OCI-LY7 (cell line): ENCODE measurements at regions not wholly inside any gene's neighbourhood (a gene's known extent, or its start where the extent isn't known, plus 50 kb on each side); places are given as distances from the start of the nearest gene placed in this dataset.

ENCODE experiments used
- BruUV-seq: library from RNA; stranded (reverse); fragments of 400-500 nt; replicated peaks from 2 replicates; lab custom pipeline; 2021; lab: Mats Ljungman, UMichigan
- CTCF ChIA-PET: fragments of 300-600 bp; sonication (Branson Sonifier 250); formaldehyde crosslinking; loops from one replicate; lab custom pipeline; 2022; ENCODE audit warnings: antibody characterized with exemption; ENCODE audit not compliant: unreplicated experiment; lab: Charles Lee
- POLR2A ChIA-PET: fragments of 300-600 bp; sonication (Branson Sonifier 250); formaldehyde crosslinking; loops from one replicate; lab custom pipeline; 2022; ENCODE audit warnings: antibody characterized with exemption; lab: Charles Lee
- DNase-seq: peaks from one replicate; pipeline ENCODE4 v3.0.0-alpha.2; 2015; ENCODE audit warnings: low spot score
- H2AFZ ChIP-seq: fragments of 200-600 bp; sonication (generic), shearing (Covaris generic); 2 replicates; pipeline ENCODE4 v1.6.1; 2014; ENCODE audit warnings: mild to moderate bottlenecking, antibody characterized with exemption, low read length, moderate library complexity
- H3K27ac ChIP-seq: fragments of 200-600 bp; sonication (generic); 2 replicates; pipeline ENCODE4 v1.5.1; 2014; ENCODE audit warnings: mixed run types, low read depth, mild to moderate bottlenecking, moderate library complexity, low read length, inconsistent platforms; ENCODE audit not compliant: poor library complexity, severe bottlenecking
- H3K36me3 ChIP-seq: fragments of 200-600 bp; sonication (generic); 2 replicates; pipeline ENCODE4 v1.6.1; 2014; ENCODE audit warnings: mild to moderate bottlenecking, antibody characterized with exemption, low read length, moderate library complexity, mixed read lengths; ENCODE audit not compliant: insufficient read depth
- H3K4me1 ChIP-seq: fragments of 200-600 bp; sonication (generic); 2 replicates; pipeline ENCODE4 v1.5.1; 2014; ENCODE audit warnings: mild to moderate bottlenecking, low read length; ENCODE audit not compliant: insufficient read depth, poor library complexity, severe bottlenecking
- H3K4me2 ChIP-seq: fragments of 200-600 bp; sonication (generic); 2 replicates; pipeline ENCODE4 v1.6.1; 2014; ENCODE audit warnings: mild to moderate bottlenecking, low read length
- H3K4me3 ChIP-seq: fragments of 200-600 bp; sonication (generic); 2 replicates; pipeline ENCODE4 v1.5.1; 2014; ENCODE audit warnings: mild to moderate bottlenecking, low read depth, low read length; ENCODE audit not compliant: poor library complexity, severe bottlenecking
- H3K79me2 ChIP-seq: fragments of 200-600 bp; sonication (generic); 2 replicates; pipeline ENCODE4 v1.6.1; 2016; ENCODE audit warnings: low read depth, mild to moderate bottlenecking, low read length, moderate library complexity, mixed read lengths; ENCODE audit not compliant: insufficient read depth
- H3K9me2 ChIP-seq: fragments of 200-600 bp; sonication (generic); 2 replicates; pipeline ENCODE4 v1.6.1; 2016; ENCODE audit warnings: mild to moderate bottlenecking, low read length, mixed read lengths; ENCODE audit not compliant: insufficient read depth
- H3K9me3 ChIP-seq: fragments of 200-600 bp; sonication (generic); 2 replicates; pipeline ENCODE4 v1.6.1; 2014; ENCODE audit warnings: mild to moderate bottlenecking, mixed run types, low read length, mixed read lengths
- H4K20me1 ChIP-seq: fragments of 200-600 bp; sonication (generic); 2 replicates; pipeline ENCODE4 v1.6.1; 2014; ENCODE audit warnings: mild to moderate bottlenecking, antibody characterized with exemption, low read length, moderate library complexity, mixed read lengths; ENCODE audit not compliant: insufficient read depth
- CTCF ChIP-seq: fragments of 200-600 bp; sonication (generic); conservative IDR thresholded peaks from 2 replicates; pipeline ENCODE4 v1.5.1; 2014; ENCODE audit warnings: mild to moderate bottlenecking, antibody characterized with exemption, low read length, moderate library complexity, mixed read lengths
- EZH2phosphoT487 ChIP-seq: fragments of 200-600 bp; sonication (generic); IDR thresholded peaks from 2 replicates; pipeline ENCODE4 v1.6.1; 2018; ENCODE audit warnings: low read depth, borderline replicate concordance, mild to moderate bottlenecking, mixed run types, antibody characterized with exemption, low read length, moderate library complexity, mixed read lengths
- intact Hi-C: fragments of 100-400 bp; cut with micrococcal nuclease; formaldehyde crosslinking; loops from one replicate; pipeline ENCODE4 v1.10.0; 2022; ENCODE audit not compliant: unreplicated experiment

GRCh38 chr3:74752290-74752689 is 137.8 kb upstream of the CNTN3 start:
- no TSS peak for BruUV-seq
- H3K79me2 ChIP-seq = no peaks in the 10 kb centered on the region
- CTCF ChIA-PET = no interaction called here
- POLR2A ChIA-PET = no interaction called here
- intact Hi-C loops = no loop called here
- no peak for DNase-seq
- no peaks in the 10 kb centered on the region for H3K36me3 ChIP-seq
- no peaks in the 10 kb centered on the region for H3K4me1 ChIP-seq
- H3K9me3 ChIP-seq = no peaks in the 10 kb centered on the region
- no peaks in the 10 kb centered on the region for H3K9me2 ChIP-seq
- H3K27ac ChIP-seq = no peak overlapping the region
- TF ChIP-seq EZH2phosphoT487 (no peak), CTCF (no peak)
- H3K4me2 ChIP-seq = no peak overlapping the region
- no peak overlapping the region for H3K4me3 ChIP-seq
- H2AFZ ChIP-seq = no peak overlapping the region
- no peaks in the 10 kb centered on the region for H4K20me1 ChIP-seq

- DNase-seq = no peak
- no peak overlapping the region for H3K27ac ChIP-seq
- no peaks in the 10 kb centered on the region for H3K36me3 ChIP-seq
- H3K9me3 ChIP-seq = no peaks in the 10 kb centered on the region
- TF ChIP-seq EZH2phosphoT487 (no peak), CTCF (no peak)
- intact Hi-C loops = no loop called here
- no TSS peak for BruUV-seq
- H3K4me2 ChIP-seq = no peak overlapping the region
- ChIA-PET CTCF (no interaction called here), POLR2A (no interaction called here)
- no peaks in the 10 kb centered on the region for H4K20me1 ChIP-seq
- no peak overlapping the region for H3K4me3 ChIP-seq
- H3K4me1 ChIP-seq = no peaks in the 10 kb centered on the region
- H2AFZ ChIP-seq = no peak overlapping the region
- no peaks in the 10 kb centered on the region for H3K79me2 ChIP-seq
- no peaks in the 10 kb centered on the region for H3K9me2 ChIP-seq
These were observed 137.3 kb upstream of the CNTN3 start for GRCh38 chr3:74751775-74752174.

- no peaks in the 10 kb centered on the region for H3K4me1 ChIP-seq
- CTCF ChIA-PET = no interaction called here
- no TSS peak for BruUV-seq
- no peak for DNase-seq
- POLR2A ChIA-PET = interaction anchor here (0.5 kb wide), 1 partner anchor 19 kb away, joined by 3 read pairs; no protein-coding TSS in a partner anchor
- H2AFZ ChIP-seq = no peak overlapping the region
- no peaks in the 10 kb centered on the region for H3K9me2 ChIP-seq
- no peaks in the 10 kb centered on the region for H3K36me3 ChIP-seq
- intact Hi-C loops = no loop called here
- no peaks in the 10 kb centered on the region for H3K9me3 ChIP-seq
- TF ChIP-seq EZH2phosphoT487 = no peak
- no peak for TF ChIP-seq CTCF
- no peak overlapping the region for H3K4me3 ChIP-seq
- no peaks in the 10 kb centered on the region for H4K20me1 ChIP-seq
- no peak overlapping the region for H3K27ac ChIP-seq
- no peaks in the 10 kb centered on the region for H3K79me2 ChIP-seq
- H3K4me2 ChIP-seq = no peak overlapping the region
These were observed 136.4 kb upstream of the CNTN3 start for GRCh38 chr3:74750901-74751300.
